Thyroid gland (tissue), 4 donors: ENCODE measurements at regions not wholly inside any gene's neighbourhood (a gene's known extent, or its start where the extent isn't known, plus 50 kb on each side); places are given as distances from the start of the nearest gene placed in this dataset.

Source experiments
- DNase-seq, 2 donors: peaks; one replicate each; pipeline ENCODE4 v3.0.0-alpha.2; 2019
- H3K27ac ChIP-seq, 3 donors: fragments of 200-600 bp; sonication (generic); 1 replicate in 2 of 3; 2 replicates in 1 of 3; pipeline ENCODE4 v1.5.1; 2016 to 2019; ENCODE audit warnings: mild to moderate bottlenecking in 1 of 3, moderate library complexity in 1 of 3
- H3K27me3 ChIP-seq: fragments of 200-600 bp; sonication (generic); one replicate; pipeline ENCODE4 v1.5.1; 2019
- H3K36me3 ChIP-seq, 2 donors: fragments of 200-600 bp; sonication (generic); one replicate each; pipeline ENCODE4 v1.5.1; 2016 to 2019
- H3K4me1 ChIP-seq, 2 donors: fragments of 200-600 bp; sonication (generic); one replicate each; pipeline ENCODE4 v1.5.1; 2017 to 2019
- H3K4me3 ChIP-seq, 3 donors: fragments of 200-600 bp; sonication (generic); replicated peaks in 1 of 3; 1 replicate in 2 of 3; 2 replicates in 1 of 3; pipeline ENCODE4 v1.5.1; 2016; ENCODE audit warnings: mild to moderate bottlenecking in 1 of 3
- H3K9me3 ChIP-seq: fragments of 200-600 bp; sonication (generic); one replicate; pipeline ENCODE4 v1.5.1; 2017
- CTCF ChIP-seq, 6 experiments: fragments of 200-600 bp in 3 of 6; fragments of 450-650 bp in 3 of 6; sonication (generic) in 3 of 6; IDR thresholded peaks; one replicate each; pipeline ENCODE4 v1.5.1; 2016 to 2019; ENCODE audit warnings: antibody characterized with exemption in 6 of 6, mild to moderate bottlenecking in 2 of 6, inconsistent platforms in 1 of 6, moderate library complexity in 1 of 6
- POLR2A ChIP-seq, 2 donors: fragments of 450-650 bp; IDR thresholded peaks; one replicate each; pipeline ENCODE4 v1.6.1; 2017; ENCODE audit warnings: antibody characterized with exemption in 2 of 2, mild to moderate bottlenecking in 2 of 2, moderate library complexity in 1 of 2
- WGBS, 2 donors: methylation state at CpG; one replicate each; pipeline ENCODE4 v1.1.5; 2017; 5-methylcytosine and 5-hydroxymethylcytosine counted together
- intact Hi-C: fragments of 100-400 bp; cut with DNase I; formaldehyde crosslinking; loops from one replicate; pipeline ENCODE4 v1.15.1; 2023

DNA sequence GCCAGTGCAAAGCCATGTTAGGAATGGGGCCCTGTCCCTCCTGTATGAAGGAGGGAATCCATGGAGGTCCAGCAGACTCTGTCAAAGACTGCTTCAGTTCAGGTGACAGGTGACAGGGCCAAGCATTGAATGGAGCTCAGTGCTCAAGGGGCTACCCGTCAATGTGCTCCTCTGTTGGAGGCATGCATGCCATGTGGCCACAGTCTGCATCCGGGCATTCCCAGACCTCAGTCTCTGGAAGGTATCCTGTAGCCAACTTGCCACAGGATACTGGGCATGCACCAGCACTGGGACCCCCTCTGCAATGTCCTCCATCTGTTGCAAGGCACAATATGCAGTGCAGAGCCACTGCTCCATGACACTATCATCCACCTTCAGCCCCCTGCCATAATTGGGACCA, 136.1 kb upstream of the GATB start:
- no peak overlapping the region for H3K27ac ChIP-seq
- DNase-seq, result no peak

DNA sequence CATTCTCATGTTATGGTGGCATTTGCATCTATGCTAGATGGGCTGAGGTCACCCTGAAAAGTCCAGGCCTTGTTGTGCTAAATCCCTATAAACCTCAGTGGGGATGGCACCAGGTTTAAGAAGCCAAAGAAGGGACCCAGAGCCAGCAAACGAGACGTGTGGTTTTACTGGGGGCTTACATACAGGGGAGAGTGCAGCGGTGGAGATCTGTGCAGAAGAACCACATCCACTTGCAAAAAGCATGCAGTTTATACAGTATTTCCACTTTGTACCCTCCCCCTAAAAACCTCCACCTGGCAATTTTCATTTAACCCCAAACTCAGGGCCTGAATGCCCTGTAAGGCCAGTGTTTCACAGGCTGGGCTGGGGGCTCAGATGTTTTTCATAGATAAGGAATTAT, 134.9 kb upstream of the GATB start:
- intact Hi-C loops, result no loop called here
- no peaks in the 10 kb centered on the region for H3K9me3 ChIP-seq
- no peak overlapping the region for H3K4me3 ChIP-seq
- no peaks in the 10 kb centered on the region for H3K36me3 ChIP-seq
- WGBS, 2 donors, result 83 to 92% methylated on average over 3 of the region's 3 CpGs
- TF ChIP-seq CTCF (IDR thresholded peaks at IDR 0.05) (no peak), POLR2A (IDR thresholded peaks at IDR 0.05) (no peak)
- no peaks in the 10 kb centered on the region for H3K27me3 ChIP-seq
- H3K4me1 ChIP-seq, result no peaks in the 10 kb centered on the region
- no peak for DNase-seq
- H3K27ac ChIP-seq, result no peak overlapping the region

More for the DNA sequence above, 136.1 kb upstream of the GATB start:
- Histone ChIP-seq H3K9me3 (no peaks in the 10 kb centered on the region), H3K4me3 (no peak overlapping the region), H3K27me3 (no peaks in the 10 kb centered on the region), H3K4me1 (no peaks in the 10 kb centered on the region), H3K36me3 (no peaks in the 10 kb centered on the region)
- 94 to 100% methylated on average over 2 of the region's 2 CpGs for WGBS, 2 donors
- intact Hi-C loops, result no loop called here
- TF ChIP-seq POLR2A (IDR thresholded peaks at IDR 0.05) (no peak), CTCF (IDR thresholded peaks at IDR 0.05) (no peak)

- TF ChIP-seq POLR2A (IDR thresholded peaks at IDR 0.05) (no peak), CTCF (IDR thresholded peaks at IDR 0.05) (no peak)
- Histone ChIP-seq H3K9me3 (no peaks in the 10 kb centered on the region), H3K27ac (no peak overlapping the region), H3K36me3 (no peaks in the 10 kb centered on the region), H3K4me1 (no peaks in the 10 kb centered on the region), H3K27me3 (no peaks in the 10 kb centered on the region), H3K4me3 (no peak overlapping the region)
- no peak for DNase-seq
- intact Hi-C loops, result no loop called here
- WGBS, 2 donors, result 90 to 92% methylated on average over 3 of the region's 3 CpGs
Measured at GRCh38 chr4:151894246-151894645, 133.4 kb upstream of the GATB start.

- Histone ChIP-seq H3K4me1 (no peaks in the 10 kb centered on the region), H3K27me3 (no peaks in the 10 kb centered on the region), H3K4me3 (no peak overlapping the region), H3K9me3 (no peaks in the 10 kb centered on the region), H3K36me3 (no peaks in the 10 kb centered on the region), H3K27ac (no peak overlapping the region)
- intact Hi-C loops, result no loop called here
- DNase-seq, result no peak
- TF ChIP-seq POLR2A (IDR thresholded peaks at IDR 0.05) (no peak), CTCF (IDR thresholded peaks at IDR 0.05) (no peak)
- 83 to 96% methylated on average over 6 of the region's 6 CpGs for WGBS, 2 donors
Measured at GRCh38 chr4:151888367-151888866, 127.6 kb upstream of the GATB start.

- WGBS, 2 donors, result 90 to 96% methylated on average over 3 of the region's 3 CpGs
Measured at GRCh38 chr4:151887816-151888180, 127.0 kb upstream of the GATB start.

More at GRCh38 chr4:151887816-151888180, 127.0 kb upstream of the GATB start:
- Histone ChIP-seq H3K9me3 (no peaks in the 10 kb centered on the region), H3K4me1 (no peaks in the 10 kb centered on the region), H3K27me3 (no peaks in the 10 kb centered on the region), H3K36me3 (no peaks in the 10 kb centered on the region), H3K27ac (no peak overlapping the region), H3K4me3 (no peak overlapping the region)
- DNase-seq, result no peak
- intact Hi-C loops, result no loop called here
- no peak for TF ChIP-seq POLR2A (IDR thresholded peaks at IDR 0.05)
- no peak for TF ChIP-seq CTCF (IDR thresholded peaks at IDR 0.05)
